Suppressor macrophage (primary cell): ENCODE measurements at regions not wholly inside any gene's neighbourhood (a gene's known extent, or its start where the extent isn't known, plus 50 kb on each side); places are given as distances from the start of the nearest gene placed in this dataset.
"Not testable (repeated sequence)": the region's sequence is repeated elsewhere in the genome, so short reads cannot be mapped to it uniquely, and the experiment has no call there.

Experiments
- DNase-seq, 4 experiments: peaks; one replicate each; pipeline ENCODE4 v3.0.0-alpha.2; 2020 to 2022

DNA sequence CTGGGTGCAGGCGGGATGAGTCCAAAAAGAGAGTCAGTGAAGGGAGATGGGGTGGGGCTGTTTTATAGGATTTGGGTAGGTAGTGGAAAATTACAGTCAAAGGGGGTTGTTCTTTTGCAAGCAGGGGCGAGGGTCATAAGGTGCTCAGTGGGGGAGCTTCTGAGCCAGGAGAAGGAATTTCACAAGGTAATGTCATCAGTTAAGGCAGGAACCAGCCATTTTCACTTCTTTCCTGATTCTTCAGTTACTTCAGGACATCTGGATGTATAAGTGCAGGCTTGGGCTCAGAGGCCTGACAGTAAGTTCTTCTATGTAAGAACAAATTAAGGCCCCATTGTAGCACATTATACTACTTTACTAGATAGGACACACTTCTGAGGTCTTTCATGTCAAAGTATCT is 231.2 kb upstream of the NRXN1 start:
- not testable (repeated sequence) for DNase-seq

DNA sequence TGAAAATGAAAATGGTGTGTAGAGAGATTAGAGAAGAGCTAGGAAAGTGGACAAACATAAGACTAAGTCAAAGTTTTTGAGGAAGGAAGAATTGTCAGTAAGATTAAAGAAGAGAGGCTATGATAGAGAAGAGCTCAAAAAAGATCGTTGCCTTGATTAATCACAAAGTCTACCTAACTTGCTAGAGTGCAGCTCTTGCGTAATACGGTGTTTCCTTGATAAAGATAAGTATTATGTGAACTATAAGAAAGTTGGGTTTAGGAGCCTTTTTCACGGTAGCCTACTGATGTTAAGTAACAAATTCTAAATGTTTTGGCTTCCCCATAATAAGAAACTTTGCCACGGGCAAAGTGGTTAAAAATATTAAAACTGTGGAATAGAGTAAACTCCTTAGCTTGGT is 226.4 kb upstream of the NRXN1 start:
- no peak for DNase-seq

DNA sequence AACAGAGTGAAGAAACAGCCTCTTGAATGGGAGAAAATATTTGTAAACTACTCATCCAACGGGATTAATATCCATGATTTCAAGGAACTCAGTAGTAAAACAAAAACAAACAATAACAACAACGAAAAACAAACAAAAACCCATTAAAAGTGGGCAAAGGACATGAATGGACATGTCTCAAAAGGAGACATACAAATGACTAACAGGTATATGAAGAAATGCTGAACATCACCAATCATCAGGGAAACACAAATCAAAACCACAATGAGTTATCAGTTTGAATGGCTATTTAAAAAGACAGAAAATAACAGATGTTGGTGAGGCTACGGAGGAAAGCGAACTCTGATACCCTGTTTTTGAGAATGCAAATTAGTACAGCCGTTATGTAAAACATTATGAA is 224.8 kb upstream of the NRXN1 start:
- DNase-seq, result no peak

DNA sequence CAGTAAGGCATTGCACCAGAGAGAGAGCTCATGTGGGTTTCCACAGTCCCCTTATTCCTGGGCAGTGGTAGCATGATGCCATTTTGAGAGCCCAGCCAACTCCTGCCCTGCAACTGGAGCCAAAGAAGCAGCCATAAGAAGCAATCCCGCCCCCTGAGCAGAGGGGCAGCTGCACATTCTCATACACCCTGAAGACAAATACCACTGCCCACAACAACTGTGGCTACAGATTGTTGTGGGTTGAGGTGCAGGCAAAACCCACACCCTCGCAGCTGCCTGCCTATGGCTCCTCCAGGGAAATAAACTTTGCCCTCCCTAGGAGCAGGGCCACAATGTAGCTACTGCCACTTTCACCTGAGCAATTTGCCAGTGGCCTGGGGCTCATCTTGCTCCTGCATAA is 219.4 kb upstream of the NRXN1 start:
- DNase-seq, result no peak

DNA sequence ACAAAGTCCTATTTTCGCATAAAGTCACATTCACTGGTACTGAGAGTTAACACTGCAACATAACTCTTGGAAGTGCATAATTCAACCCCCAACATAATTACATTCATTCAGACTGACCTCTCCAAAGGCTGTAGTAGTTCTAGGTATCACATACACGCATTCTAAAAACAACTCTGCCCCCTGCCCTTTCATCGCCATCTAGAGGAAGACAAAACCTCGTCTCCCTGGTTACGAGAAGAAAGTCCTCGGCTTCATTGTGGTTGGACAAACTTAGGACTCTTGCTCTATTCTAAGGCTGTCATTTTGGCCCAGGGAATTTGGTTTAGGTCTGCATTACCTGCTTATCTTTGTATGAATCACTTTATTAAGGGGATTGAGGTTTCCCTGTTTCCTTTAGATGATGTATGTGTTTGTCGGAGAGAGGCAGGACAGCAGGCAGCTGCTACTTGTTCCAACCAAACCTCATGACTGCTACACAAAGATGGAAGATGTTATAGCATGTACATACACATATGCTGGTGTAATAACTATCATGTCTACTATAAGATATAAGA is 215.4 kb upstream of the NRXN1 start:
- DNase-seq, result peak in 1 of 4 experiments; percentile 0

DNA sequence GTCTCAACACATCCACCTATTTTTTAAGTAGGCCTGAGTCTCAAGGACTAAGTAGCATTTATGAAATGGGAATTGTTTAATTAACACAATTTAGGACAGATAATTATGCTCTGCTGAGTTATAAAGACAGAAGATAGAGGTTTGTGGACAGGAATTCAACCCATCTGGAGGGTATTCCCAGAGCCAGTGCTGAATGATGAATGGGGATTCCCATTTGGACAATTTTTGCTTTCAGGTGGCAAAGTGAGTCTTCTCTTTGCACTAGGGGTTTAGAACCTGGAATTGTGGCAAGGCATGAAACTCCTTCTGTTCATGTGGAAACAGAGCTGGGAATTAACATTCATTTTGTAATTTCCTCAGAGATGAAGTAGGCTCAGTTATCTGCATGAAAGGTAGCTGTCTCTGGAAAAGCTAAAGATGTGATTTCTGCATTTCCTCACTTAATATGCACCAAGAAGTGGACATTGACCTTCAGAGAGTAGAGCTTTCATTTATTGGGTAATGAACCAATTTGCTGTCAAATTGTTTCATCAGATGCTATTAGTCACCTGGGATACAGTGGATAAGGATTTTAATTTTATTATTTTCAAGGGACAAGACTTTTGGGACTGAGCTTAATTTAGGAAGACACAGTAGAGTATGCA is 212.1 kb upstream of the NRXN1 start:
- no peak for DNase-seq

DNA sequence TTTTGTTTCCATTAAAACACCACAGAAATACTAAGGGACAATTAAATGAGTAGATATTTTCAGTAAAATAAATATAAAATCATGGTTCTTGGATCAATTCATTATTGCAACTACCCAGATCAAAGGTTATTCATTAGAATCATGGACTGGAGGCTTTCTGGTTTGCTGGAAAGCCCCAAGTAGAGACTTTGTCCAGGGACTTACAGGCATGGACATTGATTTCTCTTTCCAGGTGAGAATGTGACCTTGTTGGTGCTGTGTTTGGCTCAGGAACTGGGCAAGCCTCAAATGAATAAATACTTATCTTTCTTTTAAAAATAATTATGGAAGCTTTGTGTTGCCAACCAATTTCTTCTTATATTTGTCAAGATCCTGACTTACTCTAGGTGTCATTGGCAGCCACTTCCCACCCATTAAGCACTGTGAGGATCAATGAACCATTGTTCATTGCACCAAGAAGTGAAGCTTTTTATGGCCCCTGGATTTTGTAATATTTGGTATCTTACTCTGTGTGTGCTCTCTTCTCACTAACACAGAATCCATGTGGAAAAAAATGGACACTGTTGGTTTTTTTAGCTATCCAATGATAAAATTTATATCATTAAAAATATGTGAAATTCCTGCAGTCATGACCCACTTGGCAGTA is 205.8 kb upstream of the NRXN1 start:
- DNase-seq, result no peak

DNA sequence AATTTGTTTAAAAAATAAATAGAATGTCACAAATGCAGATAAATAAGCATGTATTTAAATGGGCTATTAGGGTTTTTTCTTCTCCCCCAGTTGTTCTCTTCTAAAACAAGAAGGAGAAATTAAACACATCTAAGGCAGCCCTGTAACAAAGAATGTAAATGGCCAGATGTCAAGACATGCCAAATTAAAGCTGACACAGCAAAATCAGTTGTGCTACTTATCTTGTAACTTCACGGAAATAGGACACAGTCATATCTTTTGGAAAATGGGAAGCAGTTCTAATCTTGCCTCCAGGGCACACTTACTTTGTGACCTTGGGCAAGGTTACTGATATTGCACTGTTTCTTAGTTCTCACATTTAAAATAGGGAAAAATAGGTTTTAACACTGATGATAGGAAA is 200.1 kb upstream of the NRXN1 start:
- no peak for DNase-seq

DNA sequence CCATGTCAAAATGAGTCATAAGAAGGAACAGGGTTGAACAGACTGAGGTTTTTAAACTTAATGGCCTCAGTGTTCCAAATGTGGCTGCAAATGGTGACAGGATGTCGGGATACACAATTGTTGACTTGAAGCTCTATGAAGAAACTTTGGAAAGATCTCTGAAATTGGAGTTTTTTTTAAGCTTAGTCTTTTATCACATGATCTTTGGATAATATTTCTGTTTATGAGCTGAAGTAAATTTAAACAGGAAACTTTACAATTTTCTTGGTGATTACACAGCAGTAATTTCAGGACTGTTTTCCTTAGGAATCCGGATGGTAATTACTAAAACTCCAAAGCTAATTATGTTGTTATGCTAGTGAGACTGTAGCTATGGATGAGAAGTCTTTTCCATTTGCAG is 199.1 kb upstream of the NRXN1 start:
- DNase-seq, result no peak

DNA sequence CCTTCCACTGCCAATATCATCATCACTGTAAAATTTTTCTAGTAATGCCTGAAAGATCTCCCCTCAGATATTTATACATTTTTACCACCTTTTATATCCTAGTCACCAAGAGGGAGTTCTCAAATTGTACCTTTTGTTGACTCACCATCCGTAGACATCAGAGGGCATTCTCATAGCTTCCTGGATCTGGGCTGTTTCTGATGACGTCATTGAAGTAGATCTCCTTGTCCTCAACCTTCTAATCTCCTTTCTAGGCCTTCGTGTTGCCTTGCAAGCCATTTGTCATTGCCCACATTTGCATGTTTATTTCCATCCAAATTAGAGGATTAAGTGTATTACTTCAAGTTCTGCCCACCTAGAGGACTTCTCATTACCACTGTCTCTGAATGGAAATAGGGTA is 193.4 kb upstream of the NRXN1 start:
- no peak for DNase-seq

DNA sequence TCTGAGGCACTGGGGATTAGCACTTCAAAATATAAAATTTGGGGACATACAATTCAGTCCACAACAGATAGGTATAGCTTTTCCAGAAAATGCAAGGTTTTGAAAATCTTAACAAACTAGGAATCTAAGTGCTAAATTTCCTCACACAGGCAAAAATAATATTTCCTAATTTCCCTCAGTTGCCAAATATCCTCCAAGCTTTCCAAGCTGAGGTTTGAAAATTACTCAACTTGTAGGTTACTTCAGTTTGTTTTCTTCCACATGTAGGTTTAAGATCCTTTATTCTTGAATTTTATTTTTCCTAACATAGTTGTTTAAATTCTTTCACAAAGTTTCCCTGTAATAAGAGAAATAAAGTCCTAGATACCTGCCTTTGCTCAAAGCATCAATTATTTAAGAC is 192.9 kb upstream of the NRXN1 start:
- DNase-seq, result no peak

DNA sequence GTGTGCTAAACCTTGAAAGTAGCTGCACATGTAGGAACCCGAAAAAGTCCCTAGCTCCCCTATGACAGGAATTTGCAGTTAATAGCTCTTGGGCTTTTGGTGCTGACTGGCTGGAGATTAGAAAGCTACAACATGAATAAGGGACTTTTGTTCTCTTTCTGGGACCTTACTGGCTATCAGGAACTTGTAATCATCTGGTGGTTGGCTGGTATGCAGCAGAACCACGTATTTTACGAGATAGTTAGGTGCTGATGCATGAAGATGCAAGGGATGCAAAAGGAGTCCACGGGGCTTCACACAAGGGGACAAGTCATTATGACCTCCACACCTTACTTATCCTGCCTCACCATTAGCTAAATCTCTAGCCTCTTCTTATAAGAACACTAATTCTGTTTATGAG is 190.2 kb upstream of the NRXN1 start:
- DNase-seq, result no peak

DNA sequence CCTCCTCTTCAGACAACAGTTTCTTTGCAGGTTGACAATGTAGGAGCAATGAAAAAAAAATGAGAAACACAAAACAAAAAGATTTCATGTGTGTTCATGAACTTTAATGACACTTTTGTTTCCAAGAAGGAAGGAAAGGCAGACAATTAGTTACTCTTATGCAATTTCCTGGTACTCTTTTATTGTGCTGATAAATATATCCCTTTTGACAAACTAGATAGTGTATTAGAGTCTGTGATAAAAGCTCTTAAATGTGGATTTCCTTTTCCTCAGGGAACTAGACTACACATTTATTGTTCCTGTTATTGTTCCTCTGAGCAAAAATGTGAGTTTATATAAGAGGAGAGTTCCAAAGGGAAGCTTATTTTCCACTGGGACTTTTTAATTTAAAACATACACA is 188.7 kb upstream of the NRXN1 start:
- no peak for DNase-seq

DNA sequence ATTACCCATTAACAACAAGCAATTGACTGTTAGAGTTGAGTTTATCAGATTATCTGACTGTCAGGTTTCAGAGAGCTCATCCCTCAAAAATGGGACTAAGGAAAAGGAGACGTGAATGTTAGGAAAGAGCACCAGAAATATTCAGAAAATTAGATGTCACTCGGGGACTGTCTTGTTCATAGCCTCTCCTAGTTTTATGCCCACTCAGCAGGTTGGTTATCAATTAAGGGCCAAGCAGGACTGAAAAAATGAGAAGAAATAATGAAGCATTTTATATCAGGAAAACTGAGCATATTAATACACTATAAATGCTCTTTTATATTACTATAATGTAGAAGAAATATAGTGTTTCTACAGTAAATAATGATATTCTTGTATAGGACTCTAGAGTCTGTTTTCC is 188.1 kb upstream of the NRXN1 start:
- DNase-seq, result no peak

DNA sequence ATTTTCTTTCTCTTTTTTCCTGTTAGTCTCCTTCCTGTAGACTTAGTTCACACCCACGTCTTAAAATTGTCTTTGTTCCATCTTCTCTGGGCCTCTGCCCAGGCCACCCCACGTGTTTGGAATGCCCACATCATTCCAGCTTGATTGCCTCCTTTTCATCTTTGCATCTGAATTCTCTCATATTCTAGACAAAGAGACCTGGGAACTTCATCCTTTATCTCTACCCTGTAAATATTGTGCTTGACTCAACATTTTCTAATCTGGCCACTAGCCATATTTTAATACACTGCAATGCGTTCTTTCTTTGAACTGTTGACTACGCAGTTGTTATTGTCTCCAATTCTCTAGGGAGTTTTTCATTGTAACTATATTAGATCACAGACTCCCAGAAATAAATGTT is 187.5 kb upstream of the NRXN1 start:
- DNase-seq, result no peak

DNA sequence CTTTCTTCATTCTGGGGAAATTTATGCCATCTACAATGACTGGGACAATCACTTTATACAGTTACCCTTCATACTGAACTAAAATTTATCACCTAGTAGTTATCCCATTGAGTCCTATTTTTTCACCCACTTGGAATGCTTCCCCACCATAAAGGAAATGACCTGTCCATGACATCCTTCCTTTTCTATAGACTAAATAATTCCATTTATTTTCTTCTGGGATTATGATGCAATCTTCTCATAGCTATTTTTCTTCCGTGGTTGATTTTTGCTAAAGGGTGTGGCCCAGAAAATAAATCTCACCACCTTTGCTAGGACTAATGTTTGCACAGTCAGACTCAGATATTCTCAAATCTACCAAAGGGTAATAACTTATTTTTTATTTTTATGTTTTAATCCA is 186.1 kb upstream of the NRXN1 start:
- DNase-seq, result no peak

DNA sequence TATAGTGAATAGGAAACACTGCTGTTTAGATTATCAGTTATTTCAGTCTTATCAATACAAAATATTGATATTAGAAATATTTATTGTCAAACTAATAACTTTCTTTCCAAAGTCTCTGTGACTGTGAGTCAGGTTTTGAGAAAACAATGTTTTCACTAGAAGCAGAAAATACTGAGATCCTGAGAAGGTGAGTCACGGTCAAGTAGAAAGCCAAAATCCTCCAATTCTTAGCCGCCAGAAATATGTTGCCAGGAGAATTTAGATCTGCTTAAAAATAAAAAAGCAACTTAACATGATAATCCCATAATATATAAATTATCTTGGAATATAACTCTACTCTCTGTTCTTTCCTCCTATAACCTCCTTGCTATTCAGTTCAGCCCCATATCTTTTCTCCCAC is 181.9 kb upstream of the NRXN1 start:
- no peak for DNase-seq

DNA sequence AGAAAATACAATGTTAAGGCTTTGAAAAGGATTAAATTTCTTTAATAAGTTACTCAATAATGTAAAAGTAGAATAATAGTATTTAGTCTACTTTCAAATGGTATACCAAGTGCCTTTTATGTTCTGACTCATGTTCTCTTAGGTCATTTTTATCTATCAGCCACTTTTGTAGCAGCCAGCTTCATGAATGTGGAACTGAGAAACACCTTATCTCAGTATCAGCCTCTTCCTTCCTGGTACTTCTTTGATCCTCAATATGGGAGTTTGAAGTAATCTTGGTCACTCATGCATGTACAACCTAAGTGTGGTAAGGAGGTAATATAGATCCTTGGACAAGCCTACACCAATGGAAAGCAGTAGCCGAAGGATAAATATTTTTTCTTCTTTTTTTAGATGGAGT is 180.4 kb upstream of the NRXN1 start:
- no peak for DNase-seq

DNA sequence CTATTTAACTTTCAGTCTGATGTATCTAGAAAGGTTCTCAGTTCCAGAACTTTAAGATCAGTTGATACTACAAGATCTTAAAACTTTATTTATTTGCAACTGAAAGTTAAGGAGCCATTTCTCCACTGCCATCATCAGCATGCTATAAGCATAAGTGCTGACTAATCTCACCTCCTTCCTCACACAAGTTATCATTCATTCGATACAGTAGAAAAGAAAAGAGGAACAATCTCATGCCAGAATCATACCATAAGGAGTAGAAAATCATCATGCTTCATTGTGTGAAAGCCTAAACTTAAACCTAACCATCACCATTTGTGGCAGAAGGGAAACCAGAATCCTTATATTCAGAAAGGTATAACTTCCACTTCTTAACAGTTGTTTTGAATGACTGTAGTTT is 176.6 kb upstream of the NRXN1 start:
- DNase-seq, result no peak

DNA sequence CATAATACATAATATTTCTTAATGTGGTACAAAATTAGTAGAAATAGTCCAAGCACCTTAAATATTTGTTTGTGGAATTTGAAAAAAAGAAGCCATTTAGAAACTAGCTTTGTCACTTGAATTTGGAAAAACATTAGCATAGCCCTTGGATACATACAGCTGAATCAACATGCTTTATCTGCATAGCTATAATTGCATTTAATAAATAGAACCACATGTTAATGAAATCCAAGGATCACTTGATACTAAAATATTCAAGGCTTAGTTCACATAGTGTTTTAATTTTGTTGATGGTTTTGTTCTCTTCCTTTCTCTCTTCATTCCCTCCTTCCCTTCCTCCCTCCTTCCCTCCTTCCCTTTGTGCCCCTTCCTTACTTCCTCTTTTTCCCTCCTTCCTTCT is 169.4 kb upstream of the NRXN1 start:
- no peak for DNase-seq

DNA sequence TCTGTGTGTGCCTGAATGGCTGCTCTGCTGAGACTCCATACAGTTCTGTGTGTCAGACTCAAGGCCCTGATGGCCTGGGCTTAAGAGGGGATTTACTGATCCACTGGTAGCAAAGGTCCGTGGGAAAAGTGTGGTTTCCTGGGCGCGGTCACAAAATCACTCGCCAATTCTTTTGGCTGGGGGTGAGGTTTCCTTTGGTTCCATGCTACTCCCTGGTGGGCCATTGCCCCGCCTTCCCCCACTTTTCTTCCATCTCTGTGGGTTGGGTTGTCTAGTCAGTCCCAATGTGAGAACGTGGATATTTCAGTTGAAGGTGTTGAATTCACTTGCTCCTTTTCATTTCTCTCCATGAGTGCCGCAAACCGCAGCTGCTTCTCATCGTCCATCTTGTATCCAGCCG is 162.7 kb upstream of the NRXN1 start:
- no peak for DNase-seq

DNA sequence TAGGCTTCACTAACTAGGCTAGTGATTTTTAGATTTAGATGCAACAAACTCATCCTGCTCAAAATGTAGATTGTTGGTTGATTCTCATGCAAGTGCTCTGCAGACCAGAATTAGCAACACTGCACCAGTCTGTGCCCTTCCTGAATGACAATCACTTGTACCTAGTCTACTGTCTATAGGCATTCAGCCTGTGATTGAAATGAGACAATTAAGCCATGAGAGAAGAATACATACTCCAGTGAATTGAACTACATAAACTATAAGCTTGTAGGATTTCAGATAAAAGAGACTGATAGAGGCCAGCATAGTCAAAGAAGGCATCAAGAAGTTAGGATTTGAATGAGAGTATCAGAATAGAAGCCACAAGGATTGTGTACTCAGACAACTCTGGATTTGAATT is 138.3 kb upstream of the NRXN1 start:
- DNase-seq, result no peak

DNA sequence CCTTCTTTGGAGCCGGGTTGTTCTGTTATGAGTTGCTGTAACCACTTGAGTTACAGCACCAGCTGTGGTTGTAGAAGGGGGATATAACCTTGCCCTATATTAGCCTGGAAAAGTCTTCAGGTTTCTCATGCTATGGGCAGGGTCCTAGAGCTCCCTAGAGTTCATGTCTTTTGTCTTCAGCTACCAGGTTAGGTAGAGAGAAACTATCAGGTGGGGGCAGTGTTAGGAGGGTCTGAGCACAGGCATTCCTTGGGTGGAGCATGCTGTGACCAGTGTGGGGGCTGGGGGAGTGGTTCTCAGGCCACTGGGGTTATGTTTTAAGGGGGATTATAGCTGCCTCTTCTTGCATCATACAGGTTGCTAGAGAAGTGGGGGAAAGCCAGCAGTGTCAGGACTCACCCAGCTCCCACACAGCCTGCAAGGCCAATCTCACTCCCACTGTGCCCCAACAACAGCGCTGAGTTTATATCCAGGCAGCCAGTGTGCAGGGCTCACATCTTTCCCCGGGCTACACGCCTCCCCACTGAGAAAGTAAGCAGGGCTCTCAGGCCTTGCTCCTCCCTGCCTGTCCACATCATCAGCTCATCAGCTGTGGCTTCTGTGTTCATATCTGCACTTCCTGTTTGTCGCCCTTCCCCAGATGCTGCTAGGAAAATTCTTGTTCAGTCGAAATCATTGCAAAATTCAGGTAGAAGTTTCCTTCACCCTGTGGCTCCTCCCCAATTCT is 133.8 kb upstream of the NRXN1 start:
- no peak for DNase-seq

DNA sequence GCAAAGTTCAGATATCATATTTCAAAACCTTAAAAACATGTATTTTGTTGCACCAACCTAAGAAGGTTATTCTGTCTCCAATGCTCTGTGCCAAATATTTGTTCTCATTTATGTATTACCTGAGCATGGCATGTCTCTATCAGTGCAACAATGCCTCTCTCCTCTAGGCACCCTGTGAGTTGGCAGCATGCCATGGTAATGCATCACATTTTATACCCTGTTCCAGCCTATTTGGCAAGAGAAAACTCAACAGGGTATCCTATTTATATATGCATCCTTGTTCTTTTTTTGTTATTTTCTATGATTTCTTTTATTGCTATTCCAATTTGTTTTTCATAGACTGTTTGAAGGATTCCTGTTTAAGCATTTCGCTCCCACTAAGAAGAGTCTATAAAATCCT is 126.3 kb upstream of the NRXN1 start:
- no peak for DNase-seq
